ENCODE measurements at regions not wholly inside any gene's neighbourhood (a gene's known extent, or its start where the extent isn't known, plus 50 kb on each side); places are given as distances from the start of the nearest gene placed in this dataset.
"Not testable (repeated sequence)": the region's sequence is repeated elsewhere in the genome, so short reads cannot be mapped to it uniquely, and the experiment has no call there.

GRCh38 chr11:10996678-10997077 lies 138.8 kb upstream of the ZBED5 start:
- no peak for DNase-seq

GRCh38 chr11:10993640-10994039 lies 135.8 kb upstream of the ZBED5 start:
- no peak for DNase-seq

- no peak for DNase-seq
Measured at GRCh38 chr11:10993186-10993585, 135.3 kb upstream of the ZBED5 start.

- DNase-seq: no peak
Measured at GRCh38 chr11:10991393-10991792, 133.5 kb upstream of the ZBED5 start.

GRCh38 chr11:10990637-10991193 lies 132.9 kb upstream of the ZBED5 start:
- DNase-seq: no peak

GRCh38 chr11:10990160-10990559 lies 132.3 kb upstream of the ZBED5 start:
- DNase-seq: no peak

GRCh38 chr11:10986006-10986405 lies 128.2 kb upstream of the ZBED5 start:
- DNase-seq: no peak

GRCh38 chr11:10984742-10985141 lies 126.9 kb upstream of the ZBED5 start:
- no peak for DNase-seq

- no peak for DNase-seq
Measured at GRCh38 chr11:10984250-10984649, 126.4 kb upstream of the ZBED5 start.

GRCh38 chr11:10982704-10983510 lies 125.1 kb upstream of the ZBED5 start:
- no peak for DNase-seq

GRCh38 chr11:10979529-10979928 lies 121.7 kb upstream of the ZBED5 start:
- no peak for DNase-seq

- DNase-seq: no peak
Measured at GRCh38 chr11:10978198-10978597, 120.3 kb upstream of the ZBED5 start.

GRCh38 chr11:10975287-10975721 lies 117.5 kb upstream of the ZBED5 start:
- no peak for DNase-seq

- DNase-seq: no peak
Measured at GRCh38 chr11:10973416-10973815, 115.6 kb upstream of the ZBED5 start.

- DNase-seq: no peak
Measured at GRCh38 chr11:10970926-10971325, 113.1 kb upstream of the ZBED5 start.

- no peak for DNase-seq
Measured at GRCh38 chr11:10969387-10969786, 111.5 kb upstream of the ZBED5 start.

GRCh38 chr11:10956884-10957283 lies 99.0 kb upstream of the ZBED5 start:
- not testable (repeated sequence) for DNase-seq

GRCh38 chr11:10955616-10956015 lies 97.8 kb upstream of the ZBED5 start:
- DNase-seq: no peak

GRCh38 chr11:10954184-10954583 lies 96.3 kb upstream of the ZBED5 start:
- no peak for DNase-seq

- DNase-seq: no peak
Measured at GRCh38 chr11:10952872-10953271, 95.0 kb upstream of the ZBED5 start.

- DNase-seq: not testable (repeated sequence)
Measured at GRCh38 chr11:10947935-10948334, 90.1 kb upstream of the ZBED5 start.

GRCh38 chr11:10946072-10946471 lies 88.2 kb upstream of the ZBED5 start:
- no peak for DNase-seq

- no peak for DNase-seq
Measured at GRCh38 chr11:10945196-10945595, 87.3 kb upstream of the ZBED5 start.

GRCh38 chr11:10943968-10944367 lies 86.1 kb upstream of the ZBED5 start:
- DNase-seq: no peak

- DNase-seq: no peak
Measured at GRCh38 chr11:10942620-10943019, 84.8 kb upstream of the ZBED5 start.

Measured in GF-D8 (cell line).